ENCODE measurements at regions not wholly inside any gene's neighbourhood (a gene's known extent, or its start where the extent isn't known, plus 50 kb on each side); places are given as distances from the start of the nearest gene placed in this dataset.

DNA sequence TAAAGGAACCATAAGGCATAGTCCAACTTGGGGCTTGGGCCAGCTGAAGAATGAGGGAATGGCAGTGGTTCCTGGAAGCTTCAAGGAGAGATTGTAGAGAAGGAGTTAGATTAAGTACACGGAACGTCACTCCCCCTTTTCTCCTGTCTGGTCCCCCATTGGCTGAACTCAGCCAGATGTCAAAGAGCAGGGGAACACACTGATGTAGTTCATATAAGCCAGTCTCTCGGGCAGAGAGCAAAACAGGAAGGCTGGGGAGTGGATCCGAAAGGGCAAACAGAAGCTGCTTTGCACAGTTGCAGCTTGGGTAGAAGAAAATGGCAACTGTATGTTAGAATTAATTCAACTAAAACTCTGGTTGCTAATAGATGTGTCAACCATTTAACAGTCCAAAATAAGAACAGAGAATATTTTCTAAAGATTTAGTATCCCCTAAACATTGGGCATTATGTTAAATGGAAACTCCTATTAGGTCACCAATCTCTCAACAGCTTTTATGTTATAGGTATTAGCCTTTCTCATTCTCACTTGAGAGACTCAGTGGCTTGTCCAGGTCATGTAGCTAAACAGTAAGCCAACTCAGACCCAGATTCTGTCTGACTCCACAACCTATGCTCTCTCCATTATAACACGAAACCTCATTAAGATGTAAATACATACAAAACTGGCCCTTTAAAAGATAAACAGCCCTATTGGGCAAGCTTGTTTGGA, 600.7 kb upstream of the USP24 start:
- TF ChIP-seq, protein P1, sequence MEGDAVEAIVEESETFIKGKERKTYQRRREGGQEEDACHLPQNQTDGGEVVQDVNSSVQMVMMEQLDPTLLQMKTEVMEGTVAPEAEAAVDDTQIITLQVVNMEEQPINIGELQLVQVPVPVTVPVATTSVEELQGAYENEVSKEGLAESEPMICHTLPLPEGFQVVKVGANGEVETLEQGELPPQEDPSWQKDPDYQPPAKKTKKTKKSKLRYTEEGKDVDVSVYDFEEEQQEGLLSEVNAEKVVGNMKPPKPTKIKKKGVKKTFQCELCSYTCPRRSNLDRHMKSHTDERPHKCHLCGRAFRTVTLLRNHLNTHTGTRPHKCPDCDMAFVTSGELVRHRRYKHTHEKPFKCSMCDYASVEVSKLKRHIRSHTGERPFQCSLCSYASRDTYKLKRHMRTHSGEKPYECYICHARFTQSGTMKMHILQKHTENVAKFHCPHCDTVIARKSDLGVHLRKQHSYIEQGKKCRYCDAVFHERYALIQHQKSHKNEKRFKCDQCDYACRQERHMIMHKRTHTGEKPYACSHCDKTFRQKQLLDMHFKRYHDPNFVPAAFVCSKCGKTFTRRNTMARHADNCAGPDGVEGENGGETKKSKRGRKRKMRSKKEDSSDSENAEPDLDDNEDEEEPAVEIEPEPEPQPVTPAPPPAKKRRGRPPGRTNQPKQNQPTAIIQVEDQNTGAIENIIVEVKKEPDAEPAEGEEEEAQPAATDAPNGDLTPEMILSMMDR (conservative IDR thresholded peaks at IDR 0.05 in 1 of 2, IDR thresholded peaks at IDR 0.05 in 1 of 2; ENCODE audit: low read depth in 1 of 2, low read length in 2 of 2), result no peak
- TF ChIP-seq EZH2 (IDR thresholded peaks at IDR 0.05; ENCODE audit: low read length, missing control alignments), result no peak
